ENCODE measurements at regions not wholly inside any gene's neighbourhood (a gene's known extent, or its start where the extent isn't known, plus 50 kb on each side); places are given as distances from the start of the nearest gene placed in this dataset.

DNA sequence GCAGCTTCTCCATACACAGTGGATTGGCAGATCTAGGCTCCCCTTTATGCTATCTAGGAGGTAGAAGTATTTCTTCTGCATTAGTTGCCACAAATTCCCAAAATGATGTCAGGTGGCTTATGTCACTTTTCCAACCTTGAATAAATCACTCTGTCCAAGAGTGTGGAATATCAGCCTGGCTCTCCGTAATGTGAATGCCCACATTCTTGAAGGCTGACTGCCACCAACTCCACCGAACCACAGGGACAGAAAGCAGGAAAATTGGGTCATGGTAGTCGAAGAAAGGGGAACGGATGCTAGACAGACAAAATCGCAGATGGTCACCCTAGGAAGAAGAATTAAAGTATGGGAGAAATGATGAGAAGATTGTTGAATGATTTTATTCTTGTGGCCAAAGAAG, 624.9 kb upstream of the CDH2 start:
- H4K8ac ChIP-seq (ENCODE audit: extremely low read depth, insufficient read depth, low read length), result no peak overlapping the region
- no peak overlapping the region for H3K4ac ChIP-seq (replicated peaks; ENCODE audit: insufficient read length, low read depth, low read length)
- DNase-seq (ENCODE audit: low read depth in 1 of 2, low spot score in 2 of 2) (no peak), FAIRE-seq (no peak)
- no peak overlapping the region for H2AFZ ChIP-seq (ENCODE audit: low read length)
- H3K27me3 ChIP-seq (replicated peaks in 1 of 4; ENCODE audit: control insufficient read depth in 3 of 4, extremely low read depth in 1 of 4, insufficient read depth in 3 of 4, low read length in 3 of 4), result no peaks in the 10 kb centered on the region
- H3K23ac ChIP-seq (ENCODE audit: insufficient read length), result no peak overlapping the region
- WGBS, 2 experiments (ENCODE audit: extremely low coverage in 1 of 2, insufficient coverage in 1 of 2, insufficient read length in 1 of 2, insufficient replicate concordance in 2 of 2, low coverage in 1 of 2, low lambda C conversion rate in 2 of 2, missing lambda C conversion rate in 1 of 2), result 89% methylated on average over 5 of the region's 5 CpGs; no CpG with 5 or more reads in 1 of the 2 experiments
- H2BK15ac ChIP-seq (ENCODE audit: low read length), result no peak overlapping the region
- TF ChIP-seq CHD1 (IDR thresholded peaks at IDR 0.05; ENCODE audit: low read depth, low read length) (no peak), RFX5 (IDR thresholded peaks at IDR 0.05; ENCODE audit: borderline replicate concordance, low read depth, low read length) (no peak), BACH1 (IDR thresholded peaks at IDR 0.05; ENCODE audit: low read length) (no peak), ASH2L (IDR thresholded peaks at IDR 0.05; ENCODE audit: low read length) (no peak), SIRT6 (IDR thresholded peaks at IDR 0.05; ENCODE audit: low read length) (no peak), KDM1A (IDR thresholded peaks at IDR 0.05; ENCODE audit: borderline replicate concordance, low read length) (no peak), RBBP5 (IDR thresholded peaks at IDR 0.05; ENCODE audit: borderline replicate concordance, low read depth, low read length) (no peak), HDAC2 (IDR thresholded peaks at IDR 0.05; ENCODE audit: borderline replicate concordance in 1 of 2, low read depth in 2 of 2, low read length in 2 of 2) (no peak), KDM4A (IDR thresholded peaks at IDR 0.05; ENCODE audit: low read depth, low read length, severe bottlenecking) (no peak), GTF2F1 (IDR thresholded peaks at IDR 0.05; ENCODE audit: borderline replicate concordance, low read depth, low read length) (no peak)
- TF ChIP-seq, protein P1, sequence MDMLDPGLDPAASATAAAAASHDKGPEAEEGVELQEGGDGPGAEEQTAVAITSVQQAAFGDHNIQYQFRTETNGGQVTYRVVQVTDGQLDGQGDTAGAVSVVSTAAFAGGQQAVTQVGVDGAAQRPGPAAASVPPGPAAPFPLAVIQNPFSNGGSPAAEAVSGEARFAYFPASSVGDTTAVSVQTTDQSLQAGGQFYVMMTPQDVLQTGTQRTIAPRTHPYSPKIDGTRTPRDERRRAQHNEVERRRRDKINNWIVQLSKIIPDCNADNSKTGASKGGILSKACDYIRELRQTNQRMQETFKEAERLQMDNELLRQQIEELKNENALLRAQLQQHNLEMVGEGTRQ (IDR thresholded peaks at IDR 0.05; ENCODE audit: low read length), result no peak
- no peaks in the 10 kb centered on the region for H3K9me3 ChIP-seq (ENCODE audit: insufficient read depth in 2 of 2, low read depth in 1 of 2, low read length in 1 of 2)
- H3K27ac ChIP-seq (ENCODE audit: low read depth, low read length), result no peak overlapping the region
- POLR2A ChIA-PET (ENCODE audit: partially characterized antibody), result no interaction called here
- H3K14ac ChIP-seq (ENCODE audit: insufficient read length), result no peak overlapping the region
- CTCF ChIA-PET (ENCODE audit: partially characterized antibody), result interaction anchor here (0.5 to 1.1 kb wide), 2 partner anchors 12 to 490 kb away, joined by 3 to 4 read pairs; no protein-coding TSS in a partner anchor
- no peaks in the 10 kb centered on the region for H3K79me2 ChIP-seq (ENCODE audit: control insufficient read depth in 1 of 2, insufficient read depth in 2 of 2, low read length in 2 of 2)
- H2BK20ac ChIP-seq (ENCODE audit: low read length), result no peak overlapping the region
- no peak overlapping the region for H2AK5ac ChIP-seq (ENCODE audit: low read depth, low read length)
- H3K4me2 ChIP-seq (ENCODE audit: insufficient read depth in 1 of 2, low read depth in 2 of 2, low read length in 2 of 2), result no peak overlapping the region
- H3K4me1 ChIP-seq (replicated peaks in 1 of 4; ENCODE audit: control insufficient read depth in 3 of 4, insufficient read depth in 4 of 4, low read length in 3 of 4), result no peaks in the 10 kb centered on the region
- no peaks in the 10 kb centered on the region for H4K20me1 ChIP-seq (replicated peaks in 1 of 2; ENCODE audit: control insufficient read depth in 1 of 2, insufficient read depth in 2 of 2, low read length in 2 of 2)
- no peak overlapping the region for H2BK5ac ChIP-seq (ENCODE audit: low read depth, low read length)
- no peak overlapping the region for H4K91ac ChIP-seq (replicated peaks; ENCODE audit: insufficient read length, low read length)
- H2BK12ac ChIP-seq (ENCODE audit: low read depth, low read length), result no peak overlapping the region
- H3K18ac ChIP-seq (ENCODE audit: extremely low read depth, low read length), result no peak overlapping the region
- H3K36me3 ChIP-seq (ENCODE audit: control insufficient read depth in 2 of 4, insufficient read depth in 4 of 4, low read length in 3 of 4), result no peaks in the 10 kb centered on the region
- H3K56ac ChIP-seq (replicated peaks; ENCODE audit: insufficient read length, low read depth, low read length), result no peak overlapping the region
- no peak overlapping the region for H3K4me3 ChIP-seq (ENCODE audit: extremely low read depth in 1 of 4, insufficient read depth in 2 of 4, low read depth in 3 of 4, low read length in 4 of 4)
- no peaks in the 10 kb centered on the region for H3K79me1 ChIP-seq (ENCODE audit: low read depth, low read length)
- H3K9ac ChIP-seq (replicated peaks in 1 of 4; ENCODE audit: extremely low read depth in 1 of 4, low read depth in 3 of 4, low read length in 3 of 4), result no peak overlapping the region
- H4K5ac ChIP-seq (ENCODE audit: insufficient read length, low read depth, low read length), result no peak overlapping the region
- no peaks in the 10 kb centered on the region for H3K23me2 ChIP-seq (ENCODE audit: low read depth, low read length)
- H2BK120ac ChIP-seq (replicated peaks; ENCODE audit: low read depth, low read length), result no peak overlapping the region
